Fibroblast of pulmonary artery (primary cell): ENCODE measurements at regions not wholly inside any gene's neighbourhood (a gene's known extent, or its start where the extent isn't known, plus 50 kb on each side); places are given as distances from the start of the nearest gene placed in this dataset.

ENCODE experiments used
- DNase-seq: peaks from one replicate; pipeline ENCODE4 v3.0.0-alpha.2; 2010; ENCODE audit warnings: low read depth
- H3K4me3 ChIP-seq: replicated peaks from 2 replicates; pipeline ENCODE4 v1.5.1; 2011; ENCODE audit warnings: low read depth, mild to moderate bottlenecking, control low read depth, low read length, moderate library complexity
- CTCF ChIP-seq: IDR thresholded peaks from 2 replicates; pipeline ENCODE4 v1.5.1; 2011; ENCODE audit warnings: mild to moderate bottlenecking, control low read depth, low read length, inconsistent platforms; ENCODE audit errors: missing control alignments

- peak; percentile 1 for DNase-seq
- no peak overlapping the region for H3K4me3 ChIP-seq
- no peak for TF ChIP-seq CTCF
Measured at GRCh38 chrX:30156880-30157560, 58.3 kb upstream of the MAGEB2 start.

DNA sequence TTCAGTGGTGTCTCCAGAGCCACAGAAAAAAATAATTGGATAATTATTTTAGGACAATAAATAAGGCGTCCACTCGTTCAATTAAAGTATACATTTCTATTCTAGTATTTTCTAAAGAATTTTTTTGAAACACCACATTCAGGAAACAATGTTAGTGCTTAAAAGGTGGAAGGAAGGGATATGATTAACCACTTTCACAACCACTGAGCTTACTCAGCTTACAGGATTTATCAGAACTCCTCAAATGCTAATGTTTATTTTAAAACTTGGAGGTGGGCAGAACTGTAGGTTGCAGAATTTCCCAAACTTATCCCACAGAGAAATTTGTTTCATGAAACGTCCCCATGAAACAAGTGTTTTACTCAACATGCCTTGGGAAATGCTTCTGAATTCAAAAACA, 54.3 kb upstream of the MAGEB2 start:
- TF ChIP-seq CTCF, result no peak
- DNase-seq, result peak; percentile 0
- no peak overlapping the region for H3K4me3 ChIP-seq
